Neural crest cell (in vitro differentiated cells): ENCODE measurements at regions not wholly inside any gene's neighbourhood (a gene's known extent, or its start where the extent isn't known, plus 50 kb on each side); places are given as distances from the start of the nearest gene placed in this dataset.
"Not testable (repeated sequence)": the region's sequence is repeated elsewhere in the genome, so short reads cannot be mapped to it uniquely, and the experiment has no call there.

Experiments
- DNase-seq: peaks from one replicate; pipeline ENCODE4 v3.0.0; 2021; ENCODE audit warnings: low read depth, mixed read lengths, low spot score
- H3K27ac Mint-ChIP-seq: one replicate; pipeline ENCODE4 v1.8.0; 2021; ENCODE audit warnings: mild to moderate bottlenecking, mixed read lengths; ENCODE audit not compliant: unreplicated experiment
- H3K27me3 Mint-ChIP-seq: 2 replicates; pipeline ENCODE4 v1.8.0; 2021; ENCODE audit warnings: low read depth, mild to moderate bottlenecking, mixed read lengths
- H3K36me3 Mint-ChIP-seq: 2 replicates; pipeline ENCODE4 v1.8.0; 2021; ENCODE audit warnings: low read depth, mild to moderate bottlenecking, mixed read lengths
- H3K4me1 Mint-ChIP-seq: 2 replicates; pipeline ENCODE4 v1.8.0; 2021; ENCODE audit warnings: mixed read lengths
- H3K4me3 Mint-ChIP-seq: one replicate; pipeline ENCODE4 v1.8.0; 2021; ENCODE audit warnings: mild to moderate bottlenecking, mixed read lengths
- H3K9me3 Mint-ChIP-seq: 2 replicates; pipeline ENCODE4 v1.8.0; 2021; ENCODE audit warnings: mixed read lengths
- CTCF ChIP-seq: fragments of 200-600 bp; sonication (generic); conservative IDR thresholded peaks from 2 replicates; pipeline ENCODE4 v1.5.0; 2021; ENCODE audit warnings: antibody characterized with exemption, mild to moderate bottlenecking

DNA sequence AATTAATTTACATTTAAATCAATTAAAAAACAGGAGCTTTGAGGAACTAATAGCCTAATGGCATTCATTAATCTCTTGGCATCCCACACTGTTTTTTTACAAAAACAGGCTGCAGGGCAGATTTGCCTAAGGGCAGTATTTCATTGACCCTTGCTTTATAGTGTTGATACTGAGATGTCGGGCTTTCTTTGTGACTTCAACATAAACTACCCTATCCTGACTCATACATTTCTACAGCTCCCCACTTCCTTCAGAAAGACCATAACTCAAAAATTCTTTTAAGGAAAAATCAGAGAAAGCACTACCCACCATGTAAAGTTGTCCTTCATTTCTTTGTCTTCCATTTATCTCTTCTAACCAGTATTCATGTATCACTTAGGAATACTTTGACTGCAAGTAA lies 92.2 kb upstream of the NT5E start:
- no peaks in the 10 kb centered on the region for H3K4me1 Mint-ChIP-seq
- H3K36me3 Mint-ChIP-seq: no peaks in the 10 kb centered on the region
- H3K9me3 Mint-ChIP-seq: no peaks in the 10 kb centered on the region
- no peak for TF ChIP-seq CTCF
- no peak overlapping the region for H3K27ac Mint-ChIP-seq
- no peak overlapping the region for H3K4me3 Mint-ChIP-seq
- no peaks in the 10 kb centered on the region for H3K27me3 Mint-ChIP-seq
- no peak for DNase-seq

DNA sequence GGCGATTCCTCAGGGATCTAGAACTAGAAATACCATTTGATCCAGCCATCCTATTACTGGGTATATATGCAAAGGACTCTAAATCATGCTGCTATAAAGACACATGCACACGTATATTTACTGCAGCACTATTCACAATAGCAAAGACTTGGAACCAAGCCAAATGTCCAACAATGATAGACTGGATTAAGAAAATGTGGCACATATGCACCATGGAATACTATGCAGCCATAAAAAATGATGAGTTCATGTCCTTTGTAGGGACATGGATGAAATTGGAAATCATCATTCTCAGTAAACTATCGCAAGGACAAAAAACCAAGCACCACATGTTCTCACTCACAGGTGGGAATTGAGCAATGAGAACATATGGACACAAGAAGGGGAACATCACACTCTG lies 93.1 kb upstream of the NT5E start:
- H3K4me1 Mint-ChIP-seq, H3K36me3 Mint-ChIP-seq, H3K27ac Mint-ChIP-seq, DNase-seq, H3K4me3 Mint-ChIP-seq, H3K27me3 Mint-ChIP-seq, H3K9me3 Mint-ChIP-seq: not testable (repeated sequence)

GRCh38 chr6:85355816-85356215 lies 94.1 kb upstream of the NT5E start:
- no peaks in the 10 kb centered on the region for H3K27me3 Mint-ChIP-seq
- TF ChIP-seq CTCF: no peak
- no peaks in the 10 kb centered on the region for H3K4me1 Mint-ChIP-seq
- H3K36me3 Mint-ChIP-seq: no peaks in the 10 kb centered on the region
- H3K27ac Mint-ChIP-seq: no peak overlapping the region
- no peak for DNase-seq
- H3K9me3 Mint-ChIP-seq: no peaks in the 10 kb centered on the region
- no peak overlapping the region for H3K4me3 Mint-ChIP-seq

DNA sequence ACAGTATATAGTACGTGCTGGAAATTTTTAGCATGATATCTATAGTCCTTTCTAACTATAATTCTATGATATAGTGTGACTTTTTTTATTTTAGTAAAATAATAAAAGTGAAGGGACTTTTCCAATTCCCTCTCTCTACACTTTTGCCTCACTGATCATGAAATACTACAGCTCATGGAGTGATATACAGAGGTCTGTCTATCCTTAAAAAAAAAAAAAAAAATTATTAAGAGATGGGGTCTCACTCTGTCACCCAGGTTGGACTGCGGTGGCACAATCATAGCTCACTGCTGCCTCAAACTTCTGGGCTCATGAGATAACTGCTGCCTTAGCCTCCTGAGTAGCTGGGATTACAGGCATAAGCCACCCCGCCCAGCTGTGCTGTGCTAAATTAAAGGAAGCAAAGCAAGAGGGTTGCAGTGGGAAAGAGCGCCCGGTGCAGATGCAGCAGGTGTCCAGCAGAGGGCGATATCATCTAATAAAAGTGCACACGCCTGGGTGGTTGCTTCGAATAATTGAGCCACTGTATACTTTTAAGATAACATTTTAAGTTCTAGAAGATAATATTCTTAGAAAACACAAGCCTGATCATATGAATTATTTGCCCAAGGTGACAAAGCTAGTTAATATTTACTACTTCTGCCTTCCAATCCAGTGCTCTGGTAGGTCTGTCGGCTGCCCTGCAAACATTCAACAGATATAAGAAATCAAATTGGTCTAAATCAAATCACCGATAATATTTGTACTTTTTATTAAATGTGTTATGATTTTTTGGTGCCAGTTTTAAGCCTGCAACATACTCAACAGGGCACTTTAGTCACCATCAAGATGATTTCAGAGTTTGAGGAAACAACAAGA lies 94.9 kb upstream of the NT5E start:
- H3K36me3 Mint-ChIP-seq: no peaks in the 10 kb centered on the region
- no peak overlapping the region for H3K4me3 Mint-ChIP-seq
- peak; percentile 98 for TF ChIP-seq CTCF
- no peaks in the 10 kb centered on the region for H3K9me3 Mint-ChIP-seq
- H3K27me3 Mint-ChIP-seq: no peaks in the 10 kb centered on the region
- no peaks in the 10 kb centered on the region for H3K4me1 Mint-ChIP-seq
- H3K27ac Mint-ChIP-seq: no peak overlapping the region
- DNase-seq: peak; percentile 63

GRCh38 chr6:85353012-85353411 lies 96.9 kb upstream of the NT5E start:
- peaks cover 3% of the 10 kb centered on the region for H3K27me3 Mint-ChIP-seq
- no peak overlapping the region for H3K4me3 Mint-ChIP-seq
- no peak for DNase-seq
- TF ChIP-seq CTCF: no peak
- no peaks in the 10 kb centered on the region for H3K9me3 Mint-ChIP-seq
- no peaks in the 10 kb centered on the region for H3K36me3 Mint-ChIP-seq
- H3K4me1 Mint-ChIP-seq: no peaks in the 10 kb centered on the region
- H3K27ac Mint-ChIP-seq: no peak overlapping the region

DNA sequence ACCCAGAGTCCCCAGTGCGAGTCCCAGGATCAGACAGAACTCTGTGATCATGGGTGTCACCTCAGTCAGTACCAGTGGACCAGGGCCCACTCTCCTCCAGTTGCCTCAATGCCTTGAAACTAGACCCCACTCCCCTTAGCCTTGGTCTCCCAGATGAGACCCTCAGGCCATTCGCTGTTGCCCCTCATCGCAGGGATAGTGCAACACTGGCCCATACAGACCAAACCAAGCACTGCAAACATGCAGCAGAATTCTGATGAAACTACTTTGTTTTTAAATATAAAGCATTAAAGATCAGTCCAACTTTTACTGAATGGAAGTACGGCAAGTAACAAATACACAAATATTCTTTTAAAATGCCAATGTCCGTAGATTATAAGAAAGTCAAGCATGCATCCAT lies 101.2 kb upstream of the NT5E start:
- H3K36me3 Mint-ChIP-seq: no peaks in the 10 kb centered on the region
- H3K4me3 Mint-ChIP-seq: no peak overlapping the region
- H3K27me3 Mint-ChIP-seq: peaks cover 16% of the 10 kb centered on the region
- H3K4me1 Mint-ChIP-seq: no peaks in the 10 kb centered on the region
- no peak for TF ChIP-seq CTCF
- DNase-seq: no peak
- H3K9me3 Mint-ChIP-seq: no peaks in the 10 kb centered on the region
- H3K27ac Mint-ChIP-seq: no peak overlapping the region
